Tibial nerve (tissue), 4 donors: ENCODE measurements at regions not wholly inside any gene's neighbourhood (a gene's known extent, or its start where the extent isn't known, plus 50 kb on each side); places are given as distances from the start of the nearest gene placed in this dataset.

Experiments
- DNase-seq, 2 donors: peaks; one replicate each; pipeline ENCODE4 v3.0.0-alpha.2; 2019; ENCODE audit warnings: low spot score in 2 of 2
- H3K27ac ChIP-seq, 4 donors: fragments of 200-600 bp; sonication (generic) in 3 of 4; one replicate each; pipeline ENCODE4 v1.5.1; 2017 to 2019; ENCODE audit warnings: mild to moderate bottlenecking in 1 of 4
- H3K27me3 ChIP-seq, 2 donors: fragments of 200-600 bp; sonication (generic) in 1 of 2; one replicate each; pipeline versions ENCODE4 v1.5.1 to v1.6.0; 2017 to 2019
- H3K36me3 ChIP-seq, 3 donors: fragments of 200-600 bp; sonication (generic); one replicate each; pipeline ENCODE4 v1.5.1; 2018 to 2019
- H3K4me1 ChIP-seq, 4 donors: fragments of 200-600 bp; sonication (generic) in 3 of 4; one replicate each; pipeline ENCODE4 v1.5.1; 2017 to 2019
- H3K4me3 ChIP-seq, 4 donors: fragments of 200-600 bp; sonication (generic) in 3 of 4; one replicate each; pipeline ENCODE4 v1.5.1; 2017 to 2019; ENCODE audit warnings: mild to moderate bottlenecking in 1 of 4, moderate library complexity in 1 of 4
- H3K9me3 ChIP-seq, 4 donors: fragments of 200-600 bp; sonication (generic) in 3 of 4; one replicate each; pipeline ENCODE4 v1.5.1; 2017 to 2019
- EP300 ChIP-seq, 2 donors: sonication (generic); formaldehyde crosslinking; IDR thresholded peaks; one replicate each; pipeline ENCODE4 v1.6.1; 2017; ENCODE audit warnings: antibody characterized with exemption in 2 of 2, mild to moderate bottlenecking in 1 of 2
- POLR2A ChIP-seq, 2 donors: fragments of 450-650 bp; IDR thresholded peaks; one replicate each; pipeline ENCODE4 v1.6.1; 2017; ENCODE audit warnings: antibody characterized with exemption in 2 of 2, mild to moderate bottlenecking in 2 of 2, moderate library complexity in 2 of 2
- WGBS, 2 donors: methylation state at CpG; one replicate each; pipeline ENCODE4 v1.1.5; 2018; 5-methylcytosine and 5-hydroxymethylcytosine counted together
- TF ChIP-seq, protein P1 (sequence below), 5 experiments: fragments of 200-600 bp in 3 of 5; fragments of 450-650 bp in 2 of 5; sonication (generic) in 3 of 5; IDR thresholded peaks; one replicate each; pipeline ENCODE4 v1.5.1; 2016 to 2019; ENCODE audit warnings: antibody characterized with exemption in 5 of 5, mild to moderate bottlenecking in 3 of 5, moderate library complexity in 2 of 5

DNA sequence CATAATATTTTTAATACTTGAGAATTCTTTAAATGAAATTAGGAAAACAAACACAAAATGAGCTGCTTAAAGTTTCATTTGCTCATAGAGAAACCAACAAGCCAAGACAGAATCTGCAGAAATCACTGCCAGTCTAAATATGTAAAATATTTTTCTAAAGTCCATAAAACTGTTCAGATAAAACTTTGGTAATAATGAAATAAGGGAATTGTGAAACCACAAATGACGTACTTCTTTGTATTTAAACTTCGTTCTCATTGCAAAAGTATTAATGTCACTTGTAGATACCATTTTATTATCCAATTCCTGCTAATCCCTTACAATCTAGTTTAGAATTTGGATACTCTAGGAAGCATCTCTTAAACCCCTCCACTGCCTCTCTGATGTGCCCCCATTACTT, 234.5 kb upstream of the NEGR1 start:
- Histone ChIP-seq H3K27ac (no peak overlapping the region), H3K27me3 (no peaks in the 10 kb centered on the region), H3K4me1 (no peaks in the 10 kb centered on the region), H3K4me3 (no peak overlapping the region), H3K36me3 (no peaks in the 10 kb centered on the region), H3K9me3 (no peaks in the 10 kb centered on the region)
- DNase-seq = no peak
- TF ChIP-seq EP300 (IDR thresholded peaks at IDR 0.05) (no peak), POLR2A (IDR thresholded peaks at IDR 0.05) (no peak)
- TF ChIP-seq, protein P1, sequence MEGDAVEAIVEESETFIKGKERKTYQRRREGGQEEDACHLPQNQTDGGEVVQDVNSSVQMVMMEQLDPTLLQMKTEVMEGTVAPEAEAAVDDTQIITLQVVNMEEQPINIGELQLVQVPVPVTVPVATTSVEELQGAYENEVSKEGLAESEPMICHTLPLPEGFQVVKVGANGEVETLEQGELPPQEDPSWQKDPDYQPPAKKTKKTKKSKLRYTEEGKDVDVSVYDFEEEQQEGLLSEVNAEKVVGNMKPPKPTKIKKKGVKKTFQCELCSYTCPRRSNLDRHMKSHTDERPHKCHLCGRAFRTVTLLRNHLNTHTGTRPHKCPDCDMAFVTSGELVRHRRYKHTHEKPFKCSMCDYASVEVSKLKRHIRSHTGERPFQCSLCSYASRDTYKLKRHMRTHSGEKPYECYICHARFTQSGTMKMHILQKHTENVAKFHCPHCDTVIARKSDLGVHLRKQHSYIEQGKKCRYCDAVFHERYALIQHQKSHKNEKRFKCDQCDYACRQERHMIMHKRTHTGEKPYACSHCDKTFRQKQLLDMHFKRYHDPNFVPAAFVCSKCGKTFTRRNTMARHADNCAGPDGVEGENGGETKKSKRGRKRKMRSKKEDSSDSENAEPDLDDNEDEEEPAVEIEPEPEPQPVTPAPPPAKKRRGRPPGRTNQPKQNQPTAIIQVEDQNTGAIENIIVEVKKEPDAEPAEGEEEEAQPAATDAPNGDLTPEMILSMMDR (IDR thresholded peaks at IDR 0.05) = no peak
- 52 to 74% methylated on average over 2 of the region's 2 CpGs for WGBS, 2 donors

- no peak for DNase-seq
- H3K4me3 ChIP-seq = no peak overlapping the region
- no peak overlapping the region for H3K27ac ChIP-seq
- no peaks in the 10 kb centered on the region for H3K9me3 ChIP-seq
- no peaks in the 10 kb centered on the region for H3K27me3 ChIP-seq
- no peaks in the 10 kb centered on the region for H3K36me3 ChIP-seq
- TF ChIP-seq, protein P1 (IDR thresholded peaks at IDR 0.05) = no peak
- TF ChIP-seq EP300 (IDR thresholded peaks at IDR 0.05) (no peak), POLR2A (IDR thresholded peaks at IDR 0.05) (no peak)
- WGBS, 2 donors = 85 to 87% methylated on average over 4 of the region's 4 CpGs
- no peaks in the 10 kb centered on the region for H3K4me1 ChIP-seq
Observed at GRCh38 chr1:72516264-72516663, 233.9 kb upstream of the NEGR1 start.

- no peaks in the 10 kb centered on the region for H3K9me3 ChIP-seq
- H3K27me3 ChIP-seq = no peaks in the 10 kb centered on the region
- 20 to 36% methylated on average over 5 of the region's 5 CpGs for WGBS, 2 donors
- TF ChIP-seq, protein P1 (IDR thresholded peaks at IDR 0.05) = no peak
- TF ChIP-seq EP300 (IDR thresholded peaks at IDR 0.05) = no peak
- TF ChIP-seq POLR2A (IDR thresholded peaks at IDR 0.05) = no peak
- no peaks in the 10 kb centered on the region for H3K36me3 ChIP-seq
- no peak overlapping the region for H3K27ac ChIP-seq
- no peak for DNase-seq
- no peak overlapping the region for H3K4me3 ChIP-seq
- no peaks in the 10 kb centered on the region for H3K4me1 ChIP-seq
Observed at GRCh38 chr1:72498371-72498770, 216.0 kb upstream of the NEGR1 start.

DNA sequence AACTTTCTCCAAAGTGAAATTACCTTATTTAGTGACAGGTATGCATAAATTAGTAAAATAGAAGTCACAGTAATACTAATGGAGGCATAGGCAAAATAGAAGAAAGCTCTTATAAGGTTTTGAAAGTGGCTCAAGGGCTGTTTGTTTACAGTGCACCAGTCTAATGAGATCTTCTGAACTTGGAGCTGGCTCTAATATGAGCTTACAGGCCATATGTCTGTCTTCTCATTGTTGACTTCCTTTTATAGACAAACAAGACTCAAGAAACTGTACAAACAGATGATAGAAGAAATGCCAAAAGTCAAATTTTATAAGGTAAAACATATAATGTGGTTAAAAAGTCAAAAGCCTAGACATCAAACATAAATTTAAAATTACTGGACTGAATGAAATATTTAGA, 207.5 kb upstream of the NEGR1 start:
- no peak for TF ChIP-seq EP300 (IDR thresholded peaks at IDR 0.05)
- TF ChIP-seq, protein P1 (IDR thresholded peaks at IDR 0.05) = no peak
- TF ChIP-seq POLR2A (IDR thresholded peaks at IDR 0.05) = no peak
- Histone ChIP-seq H3K36me3 (no peaks in the 10 kb centered on the region), H3K4me3 (no peak overlapping the region)

GRCh38 chr1:72485801-72486200, 203.5 kb upstream of the NEGR1 start:
- no peak for DNase-seq
- WGBS, 2 donors = 30 to 35% methylated on average over 1 of the region's 1 CpG
- Histone ChIP-seq H3K9me3 (no peaks in the 10 kb centered on the region), H3K4me3 (no peak overlapping the region), H3K36me3 (no peaks in the 10 kb centered on the region), H3K27ac (no peak overlapping the region), H3K27me3 (no peaks in the 10 kb centered on the region), H3K4me1 (no peaks in the 10 kb centered on the region)
- TF ChIP-seq, protein P1 (IDR thresholded peaks at IDR 0.05) = no peak
- TF ChIP-seq EP300 (IDR thresholded peaks at IDR 0.05) (no peak), POLR2A (IDR thresholded peaks at IDR 0.05) (no peak)

More for the DNA sequence above, 207.5 kb upstream of the NEGR1 start:
- H3K4me1 ChIP-seq = no peaks in the 10 kb centered on the region
- H3K9me3 ChIP-seq = no peaks in the 10 kb centered on the region
- H3K27ac ChIP-seq = no peak overlapping the region
- no peaks in the 10 kb centered on the region for H3K27me3 ChIP-seq
- no peak for DNase-seq
